NB4 (cell line): ENCODE measurements at regions not wholly inside any gene's neighbourhood (a gene's known extent, or its start where the extent isn't known, plus 50 kb on each side); places are given as distances from the start of the nearest gene placed in this dataset.

Experiments used
- CTCF ChIP-seq: IDR thresholded peaks from one replicate; pipeline ENCODE4 v1.5.1; 2012; ENCODE audit warnings: low read depth, low read length
- MAX ChIP-seq: IDR thresholded peaks from 2 replicates; pipeline ENCODE4 v1.6.1; 2011; ENCODE audit warnings: low read depth, low read length
- MYC ChIP-seq: IDR thresholded peaks from 2 replicates; pipeline ENCODE4 v1.6.1; 2011; ENCODE audit warnings: low read depth, low read length
- POLR2A ChIP-seq: IDR thresholded peaks from 2 replicates; pipeline ENCODE4 v1.6.1; 2011; ENCODE audit warnings: mild to moderate bottlenecking; ENCODE audit not compliant: insufficient read length; ENCODE audit errors: extremely low read depth

- TF ChIP-seq CTCF (no peak), MAX (no peak), POLR2A (no peak), MYC (no peak)
These were observed 74.9 kb upstream of the SETMAR start for GRCh38 chr3:4228295-4228694.
